Loucy (cell line): ENCODE measurements at regions not wholly inside any gene's neighbourhood (a gene's known extent, or its start where the extent isn't known, plus 50 kb on each side); places are given as distances from the start of the nearest gene placed in this dataset.

Source experiments
- H2AFZ ChIP-seq: fragments of 200-600 bp; sonication (generic); 2 replicates; pipeline ENCODE4 v1.6.0; 2016; ENCODE audit warnings: antibody characterized with exemption, mild to moderate bottlenecking, low read length, moderate library complexity
- H3F3A ChIP-seq: fragments of 200-600 bp; 2 replicates; pipeline ENCODE4 v1.6.0; 2016; ENCODE audit warnings: antibody characterized with exemption, low read depth, mild to moderate bottlenecking
- H3K27me3 ChIP-seq: fragments of 200-600 bp; sonication (generic); 2 replicates; pipeline ENCODE4 v1.6.1; 2014; ENCODE audit warnings: low read length, mild to moderate bottlenecking; ENCODE audit not compliant: insufficient read depth, poor library complexity, severe bottlenecking
- H3K36me3 ChIP-seq: fragments of 200-600 bp; sonication (generic); 2 replicates; pipeline ENCODE4 v1.6.1; 2016; ENCODE audit warnings: low read length; ENCODE audit not compliant: insufficient read depth
- H3K4me1 ChIP-seq: fragments of 200-600 bp; sonication (generic); 2 replicates; pipeline ENCODE4 v1.5.1; 2014; ENCODE audit warnings: low read length, mild to moderate bottlenecking; ENCODE audit not compliant: insufficient read depth, poor library complexity, severe bottlenecking
- H3K4me2 ChIP-seq: fragments of 200-600 bp; sonication (generic); 2 replicates; pipeline ENCODE4 v1.6.0; 2014; ENCODE audit warnings: antibody characterized with exemption, low read length, low read depth, mild to moderate bottlenecking; ENCODE audit not compliant: poor library complexity, severe bottlenecking
- H3K4me3 ChIP-seq: fragments of 200-600 bp; sonication (generic); 2 replicates; pipeline ENCODE4 v1.5.1; 2014; ENCODE audit warnings: low read length, mild to moderate bottlenecking, mixed read lengths; ENCODE audit not compliant: poor library complexity, severe bottlenecking
- H3K79me2 ChIP-seq: fragments of 200-600 bp; sonication (generic); 2 replicates; pipeline ENCODE4 v1.6.1; 2014; ENCODE audit warnings: low read length; ENCODE audit not compliant: insufficient read depth
- H3K9ac ChIP-seq: fragments of 200-600 bp; sonication (generic); 2 replicates; pipeline ENCODE4 v1.6.0; 2014; ENCODE audit warnings: mild to moderate bottlenecking, low read depth, low read length, moderate library complexity; ENCODE audit not compliant: poor library complexity, severe bottlenecking
- H3K9me2 ChIP-seq: fragments of 200-600 bp; sonication (generic); replicated peaks from 2 replicates; pipeline ENCODE4 v1.6.1; 2016; ENCODE audit warnings: low read depth, low read length, mixed read lengths
- H3K9me3 ChIP-seq: fragments of 200-600 bp; sonication (generic); 2 replicates; pipeline ENCODE4 v1.6.1; 2014; ENCODE audit warnings: mild to moderate bottlenecking, antibody characterized with exemption, low read length, low read depth; ENCODE audit not compliant: insufficient read depth
- H4K20me1 ChIP-seq: fragments of 200-600 bp; sonication (generic); 2 replicates; pipeline ENCODE4 v1.6.0; 2014; ENCODE audit warnings: antibody characterized with exemption, low read length, mild to moderate bottlenecking; ENCODE audit not compliant: insufficient read depth, poor library complexity, severe bottlenecking
- CTCF ChIP-seq: fragments of 200-600 bp; sonication (generic); conservative IDR thresholded peaks from 2 replicates; pipeline ENCODE4 v1.5.1; 2014; ENCODE audit warnings: mild to moderate bottlenecking, antibody characterized with exemption, low read length
- EZH2phosphoT487 ChIP-seq: fragments of 200-600 bp; IDR thresholded peaks from 2 replicates; pipeline ENCODE4 v1.6.1; 2018; ENCODE audit warnings: antibody characterized with exemption, mild to moderate bottlenecking, moderate library complexity, borderline replicate concordance

GRCh38 chr1:164141797-164142196, 417.2 kb upstream of the PBX1 start:
- H3K9me3 ChIP-seq = no peaks in the 10 kb centered on the region
- H3K27me3 ChIP-seq = no peaks in the 10 kb centered on the region
- no peaks in the 10 kb centered on the region for H3K36me3 ChIP-seq
- no peaks in the 10 kb centered on the region for H3K79me2 ChIP-seq
- no peak for TF ChIP-seq EZH2phosphoT487
- no peak for TF ChIP-seq CTCF
- H3K9me2 ChIP-seq = no peaks in the 10 kb centered on the region
- no peak overlapping the region for H3K9ac ChIP-seq
- H3K4me3 ChIP-seq = no peak overlapping the region
- no peaks in the 10 kb centered on the region for H3F3A ChIP-seq
- H2AFZ ChIP-seq = no peak overlapping the region
- H3K4me2 ChIP-seq = no peak overlapping the region
- H4K20me1 ChIP-seq = no peaks in the 10 kb centered on the region
- H3K4me1 ChIP-seq = no peaks in the 10 kb centered on the region

GRCh38 chr1:164154622-164155021, 404.4 kb upstream of the PBX1 start:
- TF ChIP-seq CTCF = no peak
- no peak for TF ChIP-seq EZH2phosphoT487
- Histone ChIP-seq H3F3A (no peaks in the 10 kb centered on the region), H3K4me3 (no peak overlapping the region), H3K9ac (no peak overlapping the region), H3K9me3 (no peaks in the 10 kb centered on the region), H3K79me2 (no peaks in the 10 kb centered on the region), H3K4me1 (no peaks in the 10 kb centered on the region), H4K20me1 (no peaks in the 10 kb centered on the region), H3K36me3 (no peaks in the 10 kb centered on the region), H3K27me3 (no peaks in the 10 kb centered on the region), H2AFZ (no peak overlapping the region), H3K4me2 (no peak overlapping the region), H3K9me2 (no peaks in the 10 kb centered on the region)

GRCh38 chr1:164155347-164155746, 403.6 kb upstream of the PBX1 start:
- TF ChIP-seq CTCF (no peak), EZH2phosphoT487 (no peak)
- Histone ChIP-seq H3K36me3 (no peaks in the 10 kb centered on the region), H3K9ac (no peak overlapping the region), H3K9me2 (no peaks in the 10 kb centered on the region), H4K20me1 (no peaks in the 10 kb centered on the region), H3K79me2 (no peaks in the 10 kb centered on the region), H3K4me2 (no peak overlapping the region), H3K27me3 (no peaks in the 10 kb centered on the region), H3F3A (no peaks in the 10 kb centered on the region), H3K4me3 (no peak overlapping the region), H3K9me3 (no peaks in the 10 kb centered on the region), H2AFZ (no peak overlapping the region), H3K4me1 (no peaks in the 10 kb centered on the region)
